K562 (cell line): ENCODE measurements at regions not wholly inside any gene's neighbourhood (a gene's known extent, or its start where the extent isn't known, plus 50 kb on each side); places are given as distances from the start of the nearest gene placed in this dataset.

ENCODE experiments used
- ATAC-seq: fragments of 200-7000 bp; cut with Tn5 transposase; 3 replicates; pipeline ENCODE4 v1.9.1; 2020; ENCODE audit warnings: moderate library complexity
- BruUV-seq: library from RNA; stranded (reverse); fragments of 400-500 nt; replicated peaks from 2 replicates; lab custom pipeline; 2021; lab: Mats Ljungman, UMichigan
- CTCF ChIA-PET: fragments of 300-600 bp; formaldehyde crosslinking; extraction: SDS; loops from one replicate; lab custom pipeline; 2021; ENCODE audit warnings: low intra/inter-chr PET ratio; lab: Yijun Ruan, JAX
- POLR2A ChIA-PET: fragments of 300-600, 350-650 bp; sonication (Branson Sonifier 250); formaldehyde crosslinking; extraction: SDS; loops from one replicate; lab custom pipeline; 2021; ENCODE audit warnings: antibody characterized with exemption, inconsistent platforms; lab: Yijun Ruan, JAX
- DNase-seq, 4 experiments: peaks; one replicate each; pipeline versions ENCODE4 v3.0.0 to v3.0.0-alpha.2; 2011 to 2018; ENCODE audit warnings: low spot score in 3 of 4, mixed read lengths in 3 of 4; ENCODE audit errors: extremely low read depth in 1 of 4
- FAIRE-seq: peaks from 2 replicates; lab custom pipeline; 2011; peaks lifted over from hg19 to GRCh38; lab: Jason Lieb, UNC
- H2AFZ ChIP-seq: 2 replicates; pipeline ENCODE4 v1.6.0; 2011; ENCODE audit warnings: low read depth, low read length, control low read depth, inconsistent platforms
- H3K27ac ChIP-seq: fragments of 200-600 bp; 3 replicates; pipeline ENCODE4 v1.8.0; 2011; ENCODE audit warnings: low read depth, mild to moderate bottlenecking, control low read depth, inconsistent platforms, low read length, moderate library complexity, mixed read lengths; ENCODE audit errors: extremely low read depth
- H3K27me3 ChIP-seq, 2 experiments: fragments of 300-600 bp in 1 of 2; 2 replicates in 1 of 2; 3 replicates in 1 of 2; pipeline versions ENCODE4 v1.6.0 to v1.8.0; 2011; ENCODE audit warnings: inconsistent platforms in 2 of 2, low read length in 2 of 2, mild to moderate bottlenecking in 1 of 2, mixed read lengths in 1 of 2, moderate library complexity in 1 of 2; ENCODE audit not compliant: control insufficient read depth in 2 of 2, insufficient read depth in 2 of 2
- H3K36me3 ChIP-seq: fragments of 300-600 bp; 3 replicates; pipeline ENCODE4 v1.8.0; 2011; ENCODE audit warnings: mild to moderate bottlenecking, low read length, inconsistent platforms; ENCODE audit not compliant: control insufficient read depth, insufficient read depth
- H3K4me1 ChIP-seq, 2 experiments: fragments of 200-600 bp in 1 of 2; replicated peaks in 1 of 2; 2 replicates in 1 of 2; 3 replicates in 1 of 2; pipeline versions ENCODE4 v1.5.1 to v1.8.0; 2011; ENCODE audit warnings: inconsistent platforms in 2 of 2, low read length in 2 of 2, mild to moderate bottlenecking in 1 of 2, mixed read lengths in 1 of 2, moderate library complexity in 1 of 2; ENCODE audit not compliant: control insufficient read depth in 2 of 2, insufficient read depth in 2 of 2
- H3K4me2 ChIP-seq: 2 replicates; pipeline ENCODE4 v1.6.1; 2011; ENCODE audit warnings: low read length, control low read depth, inconsistent platforms, mixed read lengths; ENCODE audit not compliant: insufficient read depth
- H3K4me3 ChIP-seq: fragments of 200-600 bp; sonication (generic), shearing (Covaris generic); 2 replicates; pipeline ENCODE4 v1.5.1; 2016; ENCODE audit warnings: control low read depth, inconsistent platforms
- H3K79me2 ChIP-seq: fragments of 200-600 bp; 3 replicates; pipeline ENCODE4 v1.8.0; 2011; ENCODE audit warnings: low read length, inconsistent platforms; ENCODE audit not compliant: control insufficient read depth, insufficient read depth
- H3K9ac ChIP-seq, 2 experiments: 2 replicates each; pipeline versions ENCODE4 v1.6.0 to v1.6.1; 2011; ENCODE audit warnings: low read depth in 2 of 2, low read length in 2 of 2, control low read depth in 1 of 2, inconsistent platforms in 1 of 2, mild to moderate bottlenecking in 1 of 2, mixed read lengths in 1 of 2; ENCODE audit not compliant: insufficient read depth in 1 of 2
- H3K9me1 ChIP-seq: one replicate; pipeline ENCODE4 v1.6.0; 2011; ENCODE audit warnings: inconsistent platforms, mild to moderate bottlenecking, low read length, moderate library complexity; ENCODE audit not compliant: control insufficient read depth, insufficient read depth
- H3K9me3 ChIP-seq: replicated peaks from 2 replicates; pipeline ENCODE4 v1.5.1; 2011; ENCODE audit warnings: low read depth, low read length, inconsistent platforms; ENCODE audit not compliant: control insufficient read depth, insufficient read depth
- H4K20me1 ChIP-seq: replicated peaks from 2 replicates; pipeline ENCODE4 v1.6.1; 2011; ENCODE audit warnings: low read length, inconsistent platforms, mixed read lengths; ENCODE audit not compliant: control insufficient read depth, insufficient read depth
- BCL6 ChIP-seq: fragments of 250-450 bp; sonication (Bioruptor Pico); IDR thresholded peaks from 2 replicates; pipeline ENCODE4 v1.4.0; 2020
- CBFA2T3 ChIP-seq: fragments of 450-650 bp; IDR thresholded peaks from 2 replicates; pipeline ENCODE4 v1.6.1; 2017
- CBX1 ChIP-seq: sonication (generic); IDR thresholded peaks from 2 replicates; pipeline ENCODE4 v1.6.1; 2016; ENCODE audit warnings: antibody characterized with exemption, low read depth, mild to moderate bottlenecking
- DNMT1 ChIP-seq: fragments of 450-650 bp; IDR thresholded peaks from 2 replicates; pipeline ENCODE4 v1.6.1; 2016; ENCODE audit warnings: antibody characterized with exemption, mild to moderate bottlenecking
- FOXO4 ChIP-seq: fragments of 450-650 bp; formaldehyde crosslinking; IDR thresholded peaks from 2 replicates; pipeline ENCODE4 v1.4.0; 2020; ENCODE audit warnings: mild to moderate bottlenecking, moderate library complexity
- GTF3C2 ChIP-seq: IDR thresholded peaks from 3 replicates; pipeline ENCODE4 v1.6.1; 2011; ENCODE audit warnings: borderline replicate concordance, mild to moderate bottlenecking, moderate library complexity; ENCODE audit not compliant: insufficient read length; ENCODE audit errors: extremely low read depth
- HSF4 ChIP-seq: fragments of 250-450 bp; sonication (Bioruptor Pico); IDR thresholded peaks from 2 replicates; pipeline ENCODE4 v2.1.2; 2022; ENCODE audit warnings: mild to moderate bottlenecking, moderate library complexity, borderline replicate concordance
- KDM5B ChIP-seq: fragments of 200-600 bp; sonication (generic); IDR thresholded peaks from 2 replicates; pipeline ENCODE4 v1.6.1; 2012; ENCODE audit warnings: low read depth, mild to moderate bottlenecking, moderate library complexity, low read length, control low read depth, inconsistent platforms; ENCODE audit not compliant: insufficient replicate concordance
- NFRKB ChIP-seq: fragments of 450-650 bp; IDR thresholded peaks from 2 replicates; pipeline ENCODE4 v1.6.1; 2016; ENCODE audit warnings: low read depth
- POU5F1 ChIP-seq: fragments of 150-350 bp; IDR thresholded peaks from 2 replicates; pipeline ENCODE4 v1.6.1; 2014; ENCODE audit warnings: borderline replicate concordance, low read length, low read depth, mild to moderate bottlenecking; ENCODE audit not compliant: partially characterized antibody
- ZMIZ1 ChIP-seq, 2 experiments: fragments of 150-350 bp in 1 of 2; IDR thresholded peaks; 2 replicates each; pipeline ENCODE4 v1.6.1; 2012 to 2016; ENCODE audit warnings: low read depth in 2 of 2, low read length in 2 of 2, mild to moderate bottlenecking in 1 of 2, moderate library complexity in 1 of 2
- ZNF668 ChIP-seq: fragments of 250-450 bp; sonication (Bioruptor Pico); IDR thresholded peaks from 2 replicates; pipeline ENCODE4 v1.8.0; 2022; ENCODE audit warnings: mild to moderate bottlenecking, inconsistent platforms
- in situ Hi-C: fragments of 300-500 bp; cut with MboI; formaldehyde crosslinking; loops from 4 replicates; pipeline ENCODE4 v1.15.0; 2018; ENCODE audit warnings: inconsistent platforms, mixed read lengths
- intact Hi-C: fragments of 100-400 bp; cut with micrococcal nuclease; formaldehyde crosslinking; loops from 2 replicates; pipeline ENCODE4 v1.14.2; 2022

- Histone ChIP-seq H2AFZ (no peak overlapping the region), H3K4me3 (no peak overlapping the region), H3K4me1 (no peaks in the 10 kb centered on the region), H3K27ac (no peak overlapping the region), H3K9ac (no peak overlapping the region), H4K20me1 (no peaks in the 10 kb centered on the region), H3K4me2 (no peak overlapping the region), H3K79me2 (no peaks in the 10 kb centered on the region), H3K9me3 (no peaks in the 10 kb centered on the region), H3K9me1 (no peaks in the 10 kb centered on the region), H3K27me3 (no peaks in the 10 kb centered on the region), H3K36me3 (no peaks in the 10 kb centered on the region)
- ATAC-seq (no peak), FAIRE-seq (no peak), DNase-seq (no peak)
- POLR2A ChIA-PET = no interaction called here
- intact Hi-C loops (no loop called here), in situ Hi-C loops (no loop called here)
- CTCF ChIA-PET = no interaction called here
- no TSS peak for BruUV-seq
- no peak for TF ChIP-seq DNMT1
- TF ChIP-seq CBFA2T3 = no peak
- no peak for TF ChIP-seq BCL6 (CRISPR knock-in tag)
- no peak for TF ChIP-seq ZMIZ1 (IDR thresholded peaks at IDR 0.05; ENCODE audit: low read depth in 2 of 2, low read length in 2 of 2)
- TF ChIP-seq KDM5B = no peak
- no peak for TF ChIP-seq FOXO4 (CRISPR knock-in tag)
- TF ChIP-seq NFRKB = no peak
- TF ChIP-seq POU5F1 = no peak
- TF ChIP-seq HSF4 = no peak
- TF ChIP-seq CBX1 = no peak
- no peak for TF ChIP-seq ZNF668 (CRISPR knock-in tag)
- no peak for TF ChIP-seq GTF3C2
Observed at GRCh38 chr10:108716352-108716751, 1207.0 kb downstream of the XPNPEP1 start.
